ENCODE measurements at regions not wholly inside any gene's neighbourhood (a gene's known extent, or its start where the extent isn't known, plus 50 kb on each side); places are given as distances from the start of the nearest gene placed in this dataset.

- H3K36me3 ChIP-seq (ENCODE audit: insufficient read depth, low read length) = peaks cover 12% of the 10 kb centered on the region; the same call in 1 of the 2 replicates
- H3K9ac ChIP-seq (ENCODE audit: low read depth, low read length) = peak overlapping the region; percentile 4; the same call in 1 of the 2 replicates
- H3K9me3 ChIP-seq (ENCODE audit: control insufficient read depth, insufficient read depth, low read length) = no peaks in the 10 kb centered on the region
- H3K4me1 ChIP-seq (ENCODE audit: insufficient read depth, low read length) = peaks cover 27% of the 10 kb centered on the region; the same call in 1 of the 2 replicates
These were observed 205.2 kb downstream of the JRKL start for GRCh38 chr11:96595011-96595410.

DNA sequence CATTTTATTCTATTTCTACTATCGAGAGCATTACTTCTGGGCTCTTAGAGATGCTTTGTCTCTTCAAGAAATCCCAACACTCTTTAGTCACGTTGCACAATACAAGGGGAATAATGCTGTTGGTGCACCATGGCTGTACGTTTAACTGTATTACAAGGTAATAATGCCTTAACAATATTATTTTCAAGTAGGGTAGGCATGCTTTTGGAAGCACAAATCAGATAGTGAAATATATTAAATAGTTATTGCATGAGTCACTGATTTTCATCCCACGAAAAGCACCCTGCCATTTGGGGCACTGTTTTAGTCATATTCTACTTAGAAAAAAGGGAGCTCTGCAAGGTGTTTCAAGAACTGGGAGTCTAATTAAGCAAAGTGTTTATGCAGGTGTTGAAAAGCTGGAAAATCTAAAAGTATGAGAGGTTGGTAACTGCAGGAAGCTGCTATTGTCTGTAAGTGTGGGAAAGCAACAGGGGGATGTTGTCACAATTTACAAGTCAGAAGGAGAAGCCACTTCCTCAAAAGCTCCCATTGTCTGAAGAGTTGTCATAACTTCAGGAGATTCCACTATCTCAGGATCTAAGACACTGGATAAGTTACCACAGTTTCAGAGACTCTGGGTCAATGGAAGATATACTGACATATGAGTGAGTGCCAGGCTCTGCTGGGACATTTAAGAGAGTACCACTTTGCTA, 218.2 kb downstream of the JRKL start:
- no peaks in the 10 kb centered on the region for H3K9me3 ChIP-seq (ENCODE audit: control insufficient read depth, insufficient read depth, low read length)
- H3K36me3 ChIP-seq (ENCODE audit: insufficient read depth, low read length) = 0 out of 2 replicates have a peak, but pooled peaks cover under 1% of the 10 kb centered on the region
- peaks cover 9% of the 10 kb centered on the region for H3K4me1 ChIP-seq (ENCODE audit: insufficient read depth, low read length)
- H3K9ac ChIP-seq (ENCODE audit: low read depth, low read length) = no peak overlapping the region

DNA sequence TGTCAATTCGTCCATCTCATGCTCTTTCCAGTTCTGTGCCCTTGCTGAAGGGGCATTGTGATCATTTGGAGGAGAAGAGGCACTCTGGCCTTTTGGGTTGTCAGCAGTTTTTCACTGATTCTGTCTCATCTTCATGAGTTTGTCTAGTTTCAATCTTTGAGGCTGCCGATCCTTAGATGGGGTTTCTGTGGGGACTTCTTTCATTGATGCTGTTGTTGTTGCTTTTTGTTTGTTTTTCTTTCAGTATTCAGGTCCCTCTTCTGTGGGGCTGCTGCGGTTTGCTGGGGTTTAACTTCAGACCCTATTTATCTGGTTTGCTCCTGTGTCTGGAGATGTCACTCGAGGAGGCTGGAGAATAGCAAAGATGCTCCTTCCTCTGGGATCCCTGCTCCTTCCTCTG, 224.3 kb downstream of the JRKL start:
- peaks cover 3% of the 10 kb centered on the region; the same call in 1 of the 2 replicates for H3K36me3 ChIP-seq (ENCODE audit: insufficient read depth, low read length)
- no peak overlapping the region for H3K9ac ChIP-seq (ENCODE audit: low read depth, low read length)
- H3K9me3 ChIP-seq (ENCODE audit: control insufficient read depth, insufficient read depth, low read length) = no peaks in the 10 kb centered on the region
- no peaks in the 10 kb centered on the region for H3K4me1 ChIP-seq (ENCODE audit: insufficient read depth, low read length)

GRCh38 chr11:96614846-96615245, 225.0 kb downstream of the JRKL start:
- Histone ChIP-seq H3K4me1 (ENCODE audit: insufficient read depth, low read length) (no peaks in the 10 kb centered on the region), H3K36me3 (ENCODE audit: insufficient read depth, low read length) (peaks cover 3% of the 10 kb centered on the region; the same call in 1 of the 2 replicates), H3K9me3 (ENCODE audit: control insufficient read depth, insufficient read depth, low read length) (no peaks in the 10 kb centered on the region), H3K9ac (ENCODE audit: low read depth, low read length) (no peak overlapping the region)

- peaks cover 5% of the 10 kb centered on the region for H3K9me3 ChIP-seq (ENCODE audit: control insufficient read depth, insufficient read depth, low read length)
- H3K36me3 ChIP-seq (ENCODE audit: insufficient read depth, low read length) = no peaks in the 10 kb centered on the region
- H3K4me1 ChIP-seq (ENCODE audit: insufficient read depth, low read length) = no peaks in the 10 kb centered on the region
- no peak overlapping the region for H3K9ac ChIP-seq (ENCODE audit: low read depth, low read length)
These were observed 230.7 kb downstream of the JRKL start for GRCh38 chr11:96620464-96621044.

GRCh38 chr11:96621161-96621560, 231.3 kb downstream of the JRKL start:
- no peak overlapping the region for H3K9ac ChIP-seq (ENCODE audit: low read depth, low read length)

GRCh38 chr11:96622026-96622634, 232.3 kb downstream of the JRKL start:
- H3K9me3 ChIP-seq (ENCODE audit: control insufficient read depth, insufficient read depth, low read length) = peaks cover 18% of the 10 kb centered on the region
- H3K4me1 ChIP-seq (ENCODE audit: insufficient read depth, low read length) = no peaks in the 10 kb centered on the region
- no peaks in the 10 kb centered on the region for H3K36me3 ChIP-seq (ENCODE audit: insufficient read depth, low read length)
- no peak overlapping the region for H3K9ac ChIP-seq (ENCODE audit: low read depth, low read length)

More at GRCh38 chr11:96621161-96621560, 231.3 kb downstream of the JRKL start:
- Histone ChIP-seq H3K4me1 (ENCODE audit: insufficient read depth, low read length) (no peaks in the 10 kb centered on the region), H3K9me3 (ENCODE audit: control insufficient read depth, insufficient read depth, low read length) (peaks cover 10% of the 10 kb centered on the region), H3K36me3 (ENCODE audit: insufficient read depth, low read length) (no peaks in the 10 kb centered on the region)

- Histone ChIP-seq H3K9me3 (ENCODE audit: control insufficient read depth, insufficient read depth, low read length) (peaks cover 19% of the 10 kb centered on the region), H3K9ac (ENCODE audit: low read depth, low read length) (no peak overlapping the region), H3K4me1 (ENCODE audit: insufficient read depth, low read length) (no peaks in the 10 kb centered on the region), H3K36me3 (ENCODE audit: insufficient read depth, low read length) (no peaks in the 10 kb centered on the region)
These were observed 234.3 kb downstream of the JRKL start for GRCh38 chr11:96624126-96624525.

DNA sequence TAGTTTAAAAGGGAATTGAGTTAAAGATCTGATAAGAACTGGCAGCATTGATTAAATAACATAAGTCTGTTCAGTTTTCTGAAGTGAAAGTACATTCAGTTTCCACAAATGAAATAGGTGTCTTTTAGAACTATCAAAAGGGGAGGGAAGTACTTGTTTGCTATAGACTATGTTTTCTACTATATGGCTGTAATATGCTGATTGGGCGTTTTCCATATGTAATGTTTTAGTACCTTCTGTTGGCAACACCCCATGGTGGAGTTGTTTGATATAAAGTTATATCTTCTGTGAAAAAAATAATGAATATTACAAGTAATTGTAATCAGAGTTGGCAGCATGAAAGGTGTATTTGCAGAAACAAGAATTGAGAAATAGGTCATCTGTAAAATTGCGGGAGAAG, 237.6 kb downstream of the JRKL start:
- Histone ChIP-seq H3K9ac (ENCODE audit: low read depth, low read length) (no peak overlapping the region), H3K4me1 (ENCODE audit: insufficient read depth, low read length) (no peaks in the 10 kb centered on the region), H3K36me3 (ENCODE audit: insufficient read depth, low read length) (no peaks in the 10 kb centered on the region), H3K9me3 (ENCODE audit: control insufficient read depth, insufficient read depth, low read length) (peaks cover 19% of the 10 kb centered on the region)

GRCh38 chr11:96635655-96636054, 245.8 kb downstream of the JRKL start:
- Histone ChIP-seq H3K9ac (ENCODE audit: low read depth, low read length) (no peak overlapping the region), H3K4me1 (ENCODE audit: insufficient read depth, low read length) (no peaks in the 10 kb centered on the region), H3K9me3 (ENCODE audit: control insufficient read depth, insufficient read depth, low read length) (no peaks in the 10 kb centered on the region; the same call in 1 of the 2 replicates), H3K36me3 (ENCODE audit: insufficient read depth, low read length) (peaks cover 19% of the 10 kb centered on the region)

DNA sequence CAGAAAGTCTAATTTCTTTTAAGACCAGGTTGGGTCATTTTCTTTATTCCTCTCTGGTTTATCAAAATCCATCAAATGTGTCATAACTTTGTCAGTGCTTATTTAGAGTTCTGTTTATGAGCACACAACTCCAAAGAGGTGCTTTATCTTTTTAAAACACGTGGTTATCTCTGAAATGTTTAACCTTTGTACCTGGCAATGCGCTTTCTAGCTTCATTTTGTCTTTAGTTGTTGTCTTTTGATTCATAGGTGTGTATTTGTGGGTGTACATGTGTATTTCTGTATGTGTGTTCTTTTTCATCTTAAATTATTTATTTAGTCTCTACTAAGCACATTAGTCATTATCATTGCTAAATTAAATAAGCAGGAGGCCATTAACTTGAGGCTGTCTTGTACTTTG, 251.4 kb downstream of the JRKL start:
- H3K9ac ChIP-seq (ENCODE audit: low read depth, low read length) = no peak overlapping the region
- H3K4me1 ChIP-seq (ENCODE audit: insufficient read depth, low read length) = no peaks in the 10 kb centered on the region
- H3K36me3 ChIP-seq (ENCODE audit: insufficient read depth, low read length) = peaks cover 18% of the 10 kb centered on the region
- H3K9me3 ChIP-seq (ENCODE audit: control insufficient read depth, insufficient read depth, low read length) = no peaks in the 10 kb centered on the region

DNA sequence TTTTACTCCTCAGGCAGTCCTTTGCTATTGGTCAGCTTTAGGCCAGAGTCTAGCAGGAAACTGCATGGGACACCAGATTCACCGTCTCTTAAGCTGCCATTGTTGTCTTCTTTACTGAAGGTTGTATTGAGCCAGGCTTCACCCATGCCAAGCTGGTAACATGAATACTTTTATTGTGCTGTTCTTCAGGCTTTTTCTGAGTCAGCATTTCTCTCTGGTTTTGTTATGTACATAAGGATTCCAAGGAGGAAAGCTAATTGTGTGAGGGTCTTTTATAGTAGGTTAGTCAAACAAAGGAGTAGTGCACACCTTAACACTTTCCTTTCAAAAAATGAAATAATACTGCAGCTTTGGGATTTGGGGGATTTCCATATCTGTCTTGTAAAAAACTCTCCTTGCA, 252.8 kb downstream of the JRKL start:
- no peaks in the 10 kb centered on the region for H3K9me3 ChIP-seq (ENCODE audit: control insufficient read depth, insufficient read depth, low read length)
- H3K36me3 ChIP-seq (ENCODE audit: insufficient read depth, low read length) = peaks cover 14% of the 10 kb centered on the region
- no peak overlapping the region for H3K9ac ChIP-seq (ENCODE audit: low read depth, low read length)
- peaks cover 6% of the 10 kb centered on the region; the same call in 1 of the 2 replicates for H3K4me1 ChIP-seq (ENCODE audit: insufficient read depth, low read length)

- Histone ChIP-seq H3K36me3 (ENCODE audit: insufficient read depth, low read length) (peaks cover 14% of the 10 kb centered on the region), H3K9me3 (ENCODE audit: control insufficient read depth, insufficient read depth, low read length) (no peaks in the 10 kb centered on the region), H3K9ac (ENCODE audit: low read depth, low read length) (no peak overlapping the region), H3K4me1 (ENCODE audit: insufficient read depth, low read length) (peaks cover 8% of the 10 kb centered on the region; the same call in 1 of the 2 replicates)
These were observed 253.4 kb downstream of the JRKL start for GRCh38 chr11:96643173-96643572.

GRCh38 chr11:96647621-96648020, 257.8 kb downstream of the JRKL start:
- H3K4me1 ChIP-seq (ENCODE audit: insufficient read depth, low read length) = peaks cover 8% of the 10 kb centered on the region; the same call in 1 of the 2 replicates
- peaks cover 6% of the 10 kb centered on the region; the same call in 1 of the 2 replicates for H3K36me3 ChIP-seq (ENCODE audit: insufficient read depth, low read length)
- H3K9me3 ChIP-seq (ENCODE audit: control insufficient read depth, insufficient read depth, low read length) = no peaks in the 10 kb centered on the region
- H3K9ac ChIP-seq (ENCODE audit: low read depth, low read length) = no peak overlapping the region

DNA sequence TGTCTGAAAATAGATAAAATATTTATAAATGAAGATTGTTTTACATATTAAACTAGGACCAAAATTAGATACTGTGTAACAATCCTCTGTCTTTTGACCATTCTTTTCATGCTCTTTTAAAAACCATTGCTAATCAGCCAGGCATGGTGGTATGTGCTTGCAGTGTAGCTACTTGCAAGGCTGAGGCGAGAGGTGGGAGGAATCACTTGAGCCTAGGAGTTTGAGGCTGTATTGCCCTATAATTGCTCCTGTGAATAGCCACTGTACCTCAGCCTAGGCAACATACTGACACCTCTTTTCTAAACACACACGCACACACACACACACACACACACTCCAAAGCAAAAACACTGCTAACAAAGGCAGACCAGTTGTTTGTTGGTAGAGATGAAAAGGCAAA, 259.2 kb downstream of the JRKL start:
- Histone ChIP-seq H3K36me3 (ENCODE audit: insufficient read depth, low read length) (peaks cover 4% of the 10 kb centered on the region; the same call in 1 of the 2 replicates), H3K9me3 (ENCODE audit: control insufficient read depth, insufficient read depth, low read length) (no peaks in the 10 kb centered on the region), H3K4me1 (ENCODE audit: insufficient read depth, low read length) (peaks cover 8% of the 10 kb centered on the region; the same call in 1 of the 2 replicates), H3K9ac (ENCODE audit: low read depth, low read length) (no peak overlapping the region)
